Lower leg skin (tissue), 3 donors: ENCODE measurements at regions not wholly inside any gene's neighbourhood (a gene's known extent, or its start where the extent isn't known, plus 50 kb on each side); places are given as distances from the start of the nearest gene placed in this dataset.

ENCODE experiments used
- POLR2A ChIP-seq, 2 donors: fragments of 450-650 bp; IDR thresholded peaks; one replicate each; pipeline ENCODE4 v1.6.1; 2016 to 2017; ENCODE audit warnings: antibody characterized with exemption in 2 of 2, mild to moderate bottlenecking in 1 of 2, moderate library complexity in 1 of 2
- TF ChIP-seq, protein P1 (sequence below), 3 donors: fragments of 450-650 bp; IDR thresholded peaks; one replicate each; pipeline ENCODE4 v1.5.1; 2016; ENCODE audit warnings: antibody characterized with exemption in 3 of 3, mild to moderate bottlenecking in 3 of 3, moderate library complexity in 2 of 3

DNA sequence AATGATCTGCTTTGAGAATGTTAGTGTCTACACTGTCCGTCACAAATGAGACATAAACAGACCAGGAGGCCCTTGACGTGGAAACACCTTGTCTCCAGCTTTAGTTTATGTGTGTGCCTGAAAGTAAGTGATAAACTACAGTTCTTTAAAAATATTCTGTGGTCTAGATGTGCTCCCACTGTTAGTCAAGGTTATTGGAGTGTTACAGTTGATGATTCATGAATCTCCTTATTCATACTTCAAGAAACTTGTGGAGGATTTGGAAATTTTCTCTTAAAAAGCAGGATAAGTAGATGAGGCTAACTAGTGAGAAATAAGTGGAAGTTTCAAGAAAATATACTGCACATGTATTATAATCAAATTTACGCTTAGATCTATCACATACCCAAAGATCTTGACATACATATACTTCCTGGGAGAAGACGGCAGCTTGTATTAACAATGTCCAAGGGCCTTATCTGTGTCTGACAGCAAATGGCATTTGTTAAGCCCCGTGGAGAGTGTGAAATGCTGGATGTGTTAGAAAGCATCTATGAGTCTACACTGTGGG, 90.5 kb upstream of the MBOAT1 start:
- TF ChIP-seq, protein P1, sequence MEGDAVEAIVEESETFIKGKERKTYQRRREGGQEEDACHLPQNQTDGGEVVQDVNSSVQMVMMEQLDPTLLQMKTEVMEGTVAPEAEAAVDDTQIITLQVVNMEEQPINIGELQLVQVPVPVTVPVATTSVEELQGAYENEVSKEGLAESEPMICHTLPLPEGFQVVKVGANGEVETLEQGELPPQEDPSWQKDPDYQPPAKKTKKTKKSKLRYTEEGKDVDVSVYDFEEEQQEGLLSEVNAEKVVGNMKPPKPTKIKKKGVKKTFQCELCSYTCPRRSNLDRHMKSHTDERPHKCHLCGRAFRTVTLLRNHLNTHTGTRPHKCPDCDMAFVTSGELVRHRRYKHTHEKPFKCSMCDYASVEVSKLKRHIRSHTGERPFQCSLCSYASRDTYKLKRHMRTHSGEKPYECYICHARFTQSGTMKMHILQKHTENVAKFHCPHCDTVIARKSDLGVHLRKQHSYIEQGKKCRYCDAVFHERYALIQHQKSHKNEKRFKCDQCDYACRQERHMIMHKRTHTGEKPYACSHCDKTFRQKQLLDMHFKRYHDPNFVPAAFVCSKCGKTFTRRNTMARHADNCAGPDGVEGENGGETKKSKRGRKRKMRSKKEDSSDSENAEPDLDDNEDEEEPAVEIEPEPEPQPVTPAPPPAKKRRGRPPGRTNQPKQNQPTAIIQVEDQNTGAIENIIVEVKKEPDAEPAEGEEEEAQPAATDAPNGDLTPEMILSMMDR (IDR thresholded peaks at IDR 0.05), result no peak
- TF ChIP-seq POLR2A (IDR thresholded peaks at IDR 0.05), result no peak
